ENCODE measurements at regions not wholly inside any gene's neighbourhood (a gene's known extent, or its start where the extent isn't known, plus 50 kb on each side); places are given as distances from the start of the nearest gene placed in this dataset.
"Not testable (repeated sequence)": the region's sequence is repeated elsewhere in the genome, so short reads cannot be mapped to it uniquely, and the experiment has no call there.

- TF ChIP-seq ZNF274 (IDR thresholded peaks at IDR 0.05; ENCODE audit: low read depth, low read length) = no peak
- no peak overlapping the region for H3K4me3 ChIP-seq (ENCODE audit: low read length)
Measured at GRCh38 chr21:35396655-35397054, 347.6 kb upstream of the RUNX1 start.

DNA sequence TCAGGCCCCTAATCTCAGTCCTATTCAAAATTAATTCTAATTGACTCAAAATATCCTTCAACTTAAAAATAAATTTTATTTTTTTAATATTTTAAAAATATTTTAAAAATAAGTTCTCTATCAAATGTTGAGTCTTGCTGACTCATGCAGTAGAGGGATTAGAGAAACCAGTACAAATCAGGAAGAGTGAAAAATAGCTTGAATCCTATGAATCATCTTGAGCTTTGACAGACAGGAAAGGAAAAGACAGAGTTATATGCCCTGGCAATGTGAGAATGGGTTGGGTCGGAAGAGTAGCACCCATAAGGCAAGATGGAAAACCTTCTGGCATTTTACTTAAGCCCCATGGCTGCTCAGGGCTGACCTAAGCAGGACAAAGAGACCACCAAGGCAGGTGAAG, 346.6 kb upstream of the RUNX1 start:
- no peak overlapping the region for H3K4me3 ChIP-seq (ENCODE audit: low read length)

DNA sequence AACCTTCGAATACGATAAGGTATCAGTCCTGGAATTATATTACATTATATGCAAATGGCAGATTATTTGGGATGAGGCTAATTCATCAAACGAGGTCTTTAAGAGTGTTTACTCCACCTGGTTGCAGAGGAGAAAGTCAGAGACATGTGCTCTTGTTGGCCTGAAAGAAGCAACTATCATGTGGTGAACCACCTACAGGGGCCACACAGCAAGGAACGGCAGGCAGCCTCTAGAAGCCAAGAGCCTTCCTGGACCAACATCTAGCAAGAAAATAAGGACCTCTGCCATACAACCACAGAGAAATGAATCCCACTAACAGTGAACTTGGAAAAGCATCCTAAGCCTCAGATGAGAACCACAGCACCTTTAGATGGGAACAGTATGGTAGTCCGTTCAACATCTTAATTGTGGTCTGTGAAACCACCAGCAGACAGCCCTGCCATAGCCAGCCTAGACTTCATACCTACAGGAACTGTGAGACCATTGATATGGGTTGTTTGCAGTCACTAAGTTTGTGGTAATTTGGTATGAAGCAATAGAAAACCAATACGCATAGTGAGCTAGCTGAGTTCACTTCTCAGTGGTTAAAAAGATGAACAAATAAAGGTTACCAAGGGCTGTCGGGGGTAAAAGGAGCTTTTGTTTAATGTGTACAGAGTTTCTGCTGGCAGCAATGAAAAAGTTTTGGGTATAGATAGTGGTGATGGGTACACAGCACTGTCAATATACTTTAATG, 345.7 kb upstream of the RUNX1 start:
- no peak for TF ChIP-seq ZNF274 (IDR thresholded peaks at IDR 0.05; ENCODE audit: low read depth, low read length)
- H3K4me3 ChIP-seq (ENCODE audit: low read length) = no peak overlapping the region

More for the DNA sequence above, 346.6 kb upstream of the RUNX1 start:
- no peak for TF ChIP-seq ZNF274 (IDR thresholded peaks at IDR 0.05; ENCODE audit: low read depth, low read length)

GRCh38 chr21:35394049-35394448, 344.9 kb upstream of the RUNX1 start:
- TF ChIP-seq ZNF274 (IDR thresholded peaks at IDR 0.05; ENCODE audit: low read depth, low read length) = no peak
- no peak overlapping the region for H3K4me3 ChIP-seq (ENCODE audit: low read length)

DNA sequence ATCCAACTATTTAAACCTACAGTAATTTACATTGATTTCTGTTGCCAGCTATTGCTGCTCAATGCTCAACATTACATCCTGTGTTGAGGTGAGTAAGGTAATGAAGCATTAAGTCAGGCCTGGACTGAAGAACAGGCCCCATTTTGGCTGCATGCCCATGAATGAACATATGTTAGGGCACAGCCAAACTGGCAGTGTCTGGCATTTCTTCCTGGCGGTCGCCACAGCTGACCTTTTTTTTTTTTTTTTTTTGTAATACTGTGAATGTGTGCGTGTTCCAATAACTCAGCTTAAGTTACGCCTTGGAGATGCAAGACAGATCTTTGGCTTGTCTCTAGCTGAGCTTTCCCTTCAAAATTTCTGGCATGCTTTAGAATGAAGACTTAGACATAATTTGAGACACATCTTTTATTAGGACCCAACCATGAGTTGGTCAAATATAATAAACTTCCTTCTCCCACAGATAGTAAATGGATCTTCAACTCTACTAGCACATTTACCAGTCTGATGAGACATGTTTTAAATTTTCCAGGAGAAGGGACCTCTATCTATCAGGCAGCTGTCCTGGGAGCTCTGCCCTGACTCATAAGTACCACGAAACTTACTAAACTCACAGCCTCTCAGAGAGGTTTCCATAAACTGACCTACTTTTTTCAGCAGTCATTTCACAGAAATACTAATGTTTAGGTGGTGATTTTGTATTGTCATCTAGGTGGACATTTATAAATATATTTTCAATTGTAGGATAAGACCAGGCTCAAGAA, 341.1 kb upstream of the RUNX1 start:
- H3K4me3 ChIP-seq (ENCODE audit: low read length) = no peak overlapping the region
- TF ChIP-seq ZNF274 (IDR thresholded peaks at IDR 0.05; ENCODE audit: low read depth, low read length) = no peak

- H3K4me3 ChIP-seq (ENCODE audit: low read length) = no peak overlapping the region
- TF ChIP-seq ZNF274 (IDR thresholded peaks at IDR 0.05; ENCODE audit: low read depth, low read length) = no peak
Measured at GRCh38 chr21:35386491-35387079, 337.5 kb upstream of the RUNX1 start.

DNA sequence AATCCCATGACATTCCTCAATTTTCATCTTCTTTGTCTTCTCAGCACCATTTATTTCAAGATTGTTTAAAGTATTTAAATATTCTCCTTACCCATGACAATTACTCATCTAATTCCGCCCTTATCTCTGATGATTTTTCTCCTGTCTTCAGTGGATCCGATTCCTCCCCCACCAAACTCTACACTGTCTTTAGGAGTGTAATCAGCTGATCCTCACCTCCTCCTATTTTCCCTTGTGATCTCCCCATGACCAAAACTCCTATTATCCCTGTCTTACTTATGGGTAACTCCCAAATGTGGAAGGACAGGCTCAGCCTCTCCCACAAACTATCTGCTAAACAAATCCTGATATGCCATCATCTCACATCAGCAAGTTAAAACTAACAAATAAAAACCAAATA, 335.3 kb upstream of the RUNX1 start:
- no peak overlapping the region for H3K4me3 ChIP-seq (ENCODE audit: low read length)

GRCh38 chr21:35382696-35383095, 333.6 kb upstream of the RUNX1 start:
- no peak for TF ChIP-seq ZNF274 (IDR thresholded peaks at IDR 0.05; ENCODE audit: low read depth, low read length)
- no peak overlapping the region for H3K4me3 ChIP-seq (ENCODE audit: low read length)

More for the DNA sequence above, 335.3 kb upstream of the RUNX1 start:
- no peak for TF ChIP-seq ZNF274 (IDR thresholded peaks at IDR 0.05; ENCODE audit: low read depth, low read length)

DNA sequence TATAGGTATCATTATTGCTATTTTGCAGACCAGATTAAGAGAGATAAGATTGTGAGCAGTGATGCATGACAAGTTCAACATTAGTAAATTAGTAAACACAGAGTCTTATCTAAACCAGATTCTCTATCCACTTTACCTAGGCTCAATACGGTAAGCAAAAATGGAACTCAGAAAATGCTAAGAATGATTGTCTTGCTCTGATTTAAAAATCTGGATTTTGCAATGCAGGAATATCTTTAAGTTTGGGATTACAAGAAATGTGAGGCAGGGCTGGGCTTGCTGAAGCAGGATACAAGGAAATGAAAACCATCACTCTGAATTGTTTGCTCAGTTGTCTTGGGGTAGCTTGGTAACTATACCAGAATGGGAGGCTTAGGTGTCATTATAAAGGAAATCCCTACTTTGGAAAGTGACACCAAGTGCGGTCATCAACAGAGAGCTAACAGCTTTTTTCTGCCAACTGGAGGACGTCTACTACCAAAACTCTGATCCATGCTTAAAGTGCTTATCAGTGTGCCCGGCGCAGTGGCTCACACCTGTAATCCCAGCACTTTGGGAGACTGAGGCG, 332.7 kb upstream of the RUNX1 start:
- no peak for TF ChIP-seq ZNF274 (IDR thresholded peaks at IDR 0.05; ENCODE audit: low read depth, low read length)
- no peak overlapping the region for H3K4me3 ChIP-seq (ENCODE audit: low read length)

GRCh38 chr21:35380304-35380703, 331.2 kb upstream of the RUNX1 start:
- H3K4me3 ChIP-seq (ENCODE audit: low read length) = not testable (repeated sequence)

GRCh38 chr21:35378881-35379280, 329.8 kb upstream of the RUNX1 start:
- no peak overlapping the region for H3K4me3 ChIP-seq (ENCODE audit: low read length)
- no peak for TF ChIP-seq ZNF274 (IDR thresholded peaks at IDR 0.05; ENCODE audit: low read depth, low read length)

GRCh38 chr21:35377505-35378090, 328.5 kb upstream of the RUNX1 start:
- no peak for TF ChIP-seq ZNF274 (IDR thresholded peaks at IDR 0.05; ENCODE audit: low read depth, low read length)
- no peak overlapping the region for H3K4me3 ChIP-seq (ENCODE audit: low read length)

DNA sequence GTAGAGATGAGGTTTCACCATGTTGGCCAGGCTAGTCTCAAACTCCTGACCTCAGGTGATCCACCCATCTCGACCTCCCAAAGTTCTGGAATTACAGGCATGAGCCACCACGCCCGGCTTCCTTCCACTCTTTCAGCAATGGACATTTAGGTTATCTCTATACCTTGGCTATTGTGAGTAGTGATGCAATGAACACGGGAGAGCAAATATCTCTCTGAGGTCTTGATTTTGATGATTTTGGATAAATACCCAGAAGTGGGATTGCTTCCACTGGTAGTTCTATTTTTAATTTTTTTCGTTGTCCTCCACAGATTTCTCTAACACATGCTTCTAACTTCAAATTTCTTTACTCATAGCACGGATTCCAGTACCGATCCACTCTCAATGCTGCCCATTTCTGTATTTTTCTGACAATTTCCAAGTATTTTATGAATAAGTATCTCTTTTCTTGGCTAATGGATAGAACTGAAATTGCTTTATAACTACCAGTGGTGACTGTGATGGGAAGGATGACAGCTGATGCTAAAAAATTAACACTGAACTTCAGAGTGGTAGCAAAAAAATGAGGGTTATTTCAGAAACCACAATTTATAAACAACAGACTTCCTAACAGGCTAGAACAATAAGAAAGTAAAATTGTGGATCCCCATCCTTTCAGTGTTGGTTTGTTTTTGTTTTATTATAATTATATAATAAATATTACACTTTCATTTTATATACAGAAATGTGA, 327.5 kb upstream of the RUNX1 start:
- no peak for TF ChIP-seq ZNF274 (IDR thresholded peaks at IDR 0.05; ENCODE audit: low read depth, low read length)
- H3K4me3 ChIP-seq (ENCODE audit: low read length) = no peak overlapping the region

- H3K4me3 ChIP-seq (ENCODE audit: low read length) = no peak overlapping the region
- no peak for TF ChIP-seq ZNF274 (IDR thresholded peaks at IDR 0.05; ENCODE audit: low read depth, low read length)
Measured at GRCh38 chr21:35375115-35375514, 326.0 kb upstream of the RUNX1 start.

Data from GM08714 (cell line).